Endothelial cell of umbilical vein (primary cell): ENCODE measurements at regions not wholly inside any gene's neighbourhood (a gene's known extent, or its start where the extent isn't known, plus 50 kb on each side); places are given as distances from the start of the nearest gene placed in this dataset.

Experiments
- BruUV-seq: library from RNA; stranded (reverse); fragments of 400-500 nt; replicated peaks from 2 replicates; lab custom pipeline; 2021; lab: Mats Ljungman, UMichigan
- CTCF ChIA-PET: fragments of 300-600, 350-600 bp; sonication (Branson Sonifier 250); formaldehyde crosslinking; loops from one replicate; lab custom pipeline; 2021; ENCODE audit warnings: antibody characterized with exemption, inconsistent platforms; lab: Charles Lee
- POLR2A ChIA-PET: fragments of 300-600, 350-600 bp; sonication (Branson Sonifier 250); formaldehyde crosslinking; loops from one replicate; lab custom pipeline; 2021; ENCODE audit warnings: antibody characterized with exemption, inconsistent platforms; lab: Charles Lee
- DNase-seq: peaks from one replicate; pipeline ENCODE4 v3.0.0-alpha.2; 2011; ENCODE audit warnings: low read depth, low spot score
- FAIRE-seq: peaks from 2 replicates; lab custom pipeline; 2011; peaks lifted over from hg19 to GRCh38; lab: Jason Lieb, UNC
- H2AFZ ChIP-seq: 2 replicates; pipeline ENCODE4 v1.6.0; 2012; ENCODE audit warnings: low read depth, low read length, control low read depth, inconsistent platforms
- H3K27ac ChIP-seq: 2 replicates; pipeline ENCODE4 v1.5.1; 2011; ENCODE audit warnings: low read depth, mild to moderate bottlenecking, control low read depth, low read length, moderate library complexity; ENCODE audit not compliant: insufficient read depth
- H3K27me3 ChIP-seq, 2 experiments: 2 replicates each; pipeline versions ENCODE4 v1.6.0 to v1.6.1; 2011; ENCODE audit warnings: low read length in 2 of 2, mixed read lengths in 1 of 2; ENCODE audit not compliant: control insufficient read depth in 2 of 2, insufficient read depth in 2 of 2
- H3K36me3 ChIP-seq, 2 experiments: 2 replicates in 1 of 2; 3 replicates in 1 of 2; pipeline ENCODE4 v1.5.1; 2011; ENCODE audit warnings: low read length in 2 of 2, mild to moderate bottlenecking in 1 of 2, moderate library complexity in 1 of 2; ENCODE audit not compliant: control insufficient read depth in 2 of 2, insufficient read depth in 2 of 2; ENCODE audit errors: extremely low read depth in 1 of 2
- H3K4me1 ChIP-seq: 3 replicates; pipeline ENCODE4 v1.5.1; 2011; ENCODE audit warnings: mild to moderate bottlenecking, low read length; ENCODE audit not compliant: control insufficient read depth, insufficient read depth; ENCODE audit errors: extremely low read depth
- H3K4me2 ChIP-seq: 2 replicates; pipeline ENCODE4 v1.6.1; 2011; ENCODE audit warnings: low read length, control low read depth, mixed read lengths; ENCODE audit not compliant: insufficient read depth
- H3K4me3 ChIP-seq, 3 experiments: fragments of 200-600 bp in 1 of 3; sonication (generic), shearing (Covaris generic) in 1 of 3; replicated peaks in 1 of 3; 2 replicates each; pipeline ENCODE4 v1.5.1; 2011 to 2016; ENCODE audit warnings: control low read depth in 3 of 3, low read length in 3 of 3, mild to moderate bottlenecking in 2 of 3, inconsistent platforms in 1 of 3, low read depth in 1 of 3, moderate library complexity in 1 of 3; ENCODE audit not compliant: insufficient read depth in 1 of 3
- H3K79me2 ChIP-seq: 2 replicates; pipeline ENCODE4 v1.6.0; 2012; ENCODE audit warnings: low read length, inconsistent platforms; ENCODE audit not compliant: control insufficient read depth, insufficient read depth
- H3K9ac ChIP-seq: replicated peaks from 2 replicates; pipeline ENCODE3; 2011; ENCODE audit warnings: low read length, control low read depth; ENCODE audit not compliant: insufficient read depth; ENCODE audit errors: extremely low read depth
- H3K9me1 ChIP-seq: replicated peaks from 3 replicates; pipeline ENCODE4 v1.6.0; 2011; ENCODE audit warnings: mild to moderate bottlenecking, low read length; ENCODE audit not compliant: control insufficient read depth, insufficient read depth; ENCODE audit errors: extremely low read depth
- H3K9me3 ChIP-seq: replicated peaks from 2 replicates; pipeline ENCODE4 v1.5.1; 2012; ENCODE audit warnings: low read length, inconsistent platforms; ENCODE audit not compliant: control insufficient read depth, insufficient read depth
- H4K20me1 ChIP-seq: replicated peaks from 2 replicates; pipeline ENCODE3; 2011; ENCODE audit warnings: mild to moderate bottlenecking, low read length; ENCODE audit not compliant: control insufficient read depth, insufficient read depth; ENCODE audit errors: extremely low read depth
- CTCF ChIP-seq, 2 donors: IDR thresholded peaks; 1 replicate in 1 of 2; 2 replicates in 1 of 2; pipeline ENCODE4 v1.5.1; 2011; ENCODE audit warnings: low read length in 2 of 2, mild to moderate bottlenecking in 2 of 2, moderate library complexity in 2 of 2, control low read depth in 1 of 2, inconsistent platforms in 1 of 2, low read depth in 1 of 2; ENCODE audit not compliant: insufficient read depth in 1 of 2; ENCODE audit errors: extremely low read depth in 1 of 2
- EZH2 ChIP-seq: IDR thresholded peaks from 2 replicates; pipeline ENCODE4 v1.6.1; 2012; ENCODE audit warnings: borderline replicate concordance, low read depth, mild to moderate bottlenecking, moderate library complexity, low read length, inconsistent platforms; ENCODE audit not compliant: severe bottlenecking
- FOS ChIP-seq: IDR thresholded peaks from 2 replicates; pipeline ENCODE4 v1.6.1; 2011; ENCODE audit warnings: mild to moderate bottlenecking, low read length, moderate library complexity, borderline replicate concordance; ENCODE audit not compliant: insufficient read depth
- GATA2 ChIP-seq: IDR thresholded peaks from 2 replicates; pipeline ENCODE4 v1.7.0; 2011; ENCODE audit warnings: low read depth, mild to moderate bottlenecking, moderate library complexity, mixed read lengths, low read length; ENCODE audit not compliant: insufficient read length, insufficient read depth
- JUN ChIP-seq: IDR thresholded peaks from 2 replicates; pipeline ENCODE4 v1.6.1; 2011; ENCODE audit warnings: borderline replicate concordance, low read depth; ENCODE audit not compliant: insufficient read length, insufficient read depth
- MAX ChIP-seq: IDR thresholded peaks from 2 replicates; pipeline ENCODE4 v1.6.1; 2011; ENCODE audit not compliant: insufficient read depth, insufficient read length
- MYC ChIP-seq: IDR thresholded peaks from one replicate; pipeline ENCODE4 v1.6.1; 2011; ENCODE audit warnings: mild to moderate bottlenecking, low read depth, low read length
- POLR2A ChIP-seq: IDR thresholded peaks from 2 replicates; pipeline ENCODE4 v1.6.1; 2012; ENCODE audit warnings: low read depth, mild to moderate bottlenecking, control low read depth, low read length
- POLR2AphosphoS5 ChIP-seq: IDR thresholded peaks from 2 replicates; pipeline ENCODE4 v1.6.1; 2012; ENCODE audit warnings: low read depth, mild to moderate bottlenecking, control low read depth, low read length, moderate library complexity; ENCODE audit not compliant: insufficient read depth
- dilution Hi-C: fragments of 300-500 bp; cut with MboI; formaldehyde crosslinking; loops from one replicate; pipeline ENCODE4 v1.15.0; 2019; ENCODE audit warnings: low sequenced_read_pairs; ENCODE audit not compliant: extremely low pct_ligation_motif_present
- intact Hi-C: fragments of 100-400 bp; cut with micrococcal nuclease; formaldehyde crosslinking; loops from one replicate; pipeline ENCODE4 v1.10.0; 2022

- Histone ChIP-seq H3K4me1 (no peaks in the 10 kb centered on the region), H3K9me3 (no peaks in the 10 kb centered on the region), H3K9me1 (no peaks in the 10 kb centered on the region), H3K79me2 (no peaks in the 10 kb centered on the region), H3K27me3 (peaks cover 0 to 4% of the 10 kb centered on the region in 2 experiments), H3K4me2 (no peak overlapping the region), H3K36me3 (no peaks in the 10 kb centered on the region), H2AFZ (no peak overlapping the region), H3K4me3 (no peak overlapping the region), H3K27ac (no peak overlapping the region), H3K9ac (no peak overlapping the region), H4K20me1 (no peaks in the 10 kb centered on the region)
- no peak for TF ChIP-seq GATA2
- no peak for TF ChIP-seq POLR2A
- TF ChIP-seq FOS: no peak
- no peak for TF ChIP-seq POLR2AphosphoS5
- no peak for TF ChIP-seq CTCF (IDR thresholded peaks at IDR 0.05; ENCODE audit: extremely low read depth in 1 of 2, insufficient read depth in 1 of 2, low read depth in 1 of 2, low read length in 2 of 2)
- TF ChIP-seq EZH2: no peak
- no peak for TF ChIP-seq MAX
- TF ChIP-seq MYC: no peak
- TF ChIP-seq JUN: no peak
- dilution Hi-C loops: no loop called here
- intact Hi-C loops: no loop called here
- ChIA-PET CTCF (no interaction called here), POLR2A (no interaction called here)
- DNase-seq (no peak), FAIRE-seq (no peak)
- no TSS peak for BruUV-seq
Measured at GRCh38 chr10:78596556-78596955, 472.2 kb upstream of the ZMIZ1 start.
